ENCODE measurements at regions not wholly inside any gene's neighbourhood (a gene's known extent, or its start where the extent isn't known, plus 50 kb on each side); places are given as distances from the start of the nearest gene placed in this dataset.

- no peak for DNase-seq
- Histone ChIP-seq H3K4me3 (ENCODE audit: low read depth in 1 of 3, low read length in 3 of 3) (no peak overlapping the region), H3K27me3 (ENCODE audit: control insufficient read depth in 3 of 3, insufficient read depth in 3 of 3, low read length in 3 of 3) (peaks cover 0 to under 1% (median 0%) of the 10 kb centered on the region in 3 donors), H3K36me3 (ENCODE audit: control insufficient read depth in 3 of 3, insufficient read depth in 2 of 3, low read depth in 1 of 3, low read length in 3 of 3) (no peaks in the 10 kb centered on the region), H3K27ac (ENCODE audit: low read depth in 1 of 3, low read length in 2 of 3) (no peak overlapping the region), H3K4me1 (ENCODE audit: control insufficient read depth in 3 of 3, insufficient read depth in 2 of 3, low read depth in 1 of 3, low read length in 2 of 3) (peaks cover 0 to 14% (median 0%) of the 10 kb centered on the region in 3 donors), H3K9me3 (ENCODE audit: control insufficient read depth in 2 of 2, insufficient read depth in 1 of 2, low read depth in 1 of 2, low read length in 1 of 2) (no peaks in the 10 kb centered on the region)
- 83 to 89% (median 88%) methylated on average over 8 of the region's 8 CpGs for WGBS, 3 donors
- FAIRE-seq = no peak
These were observed 336.3 kb upstream of the SHH start for GRCh38 chr7:156148547-156148946.

GRCh38 chr7:156147756-156148504, 335.7 kb upstream of the SHH start:
- DNase-seq = no peak
- no peak for FAIRE-seq
- Histone ChIP-seq H3K36me3 (ENCODE audit: control insufficient read depth in 3 of 3, insufficient read depth in 2 of 3, low read depth in 1 of 3, low read length in 3 of 3) (no peaks in the 10 kb centered on the region), H3K27me3 (ENCODE audit: control insufficient read depth in 3 of 3, insufficient read depth in 3 of 3, low read length in 3 of 3) (peaks cover 0 to 2% (median 0%) of the 10 kb centered on the region in 3 donors), H3K9me3 (ENCODE audit: control insufficient read depth in 2 of 2, insufficient read depth in 1 of 2, low read depth in 1 of 2, low read length in 1 of 2) (no peaks in the 10 kb centered on the region), H3K27ac (ENCODE audit: low read depth in 1 of 3, low read length in 2 of 3) (peak overlapping the region in 1 of 3 donors; percentile 17), H3K4me3 (ENCODE audit: low read depth in 1 of 3, low read length in 3 of 3) (no peak overlapping the region), H3K4me1 (ENCODE audit: control insufficient read depth in 3 of 3, insufficient read depth in 2 of 3, low read depth in 1 of 3, low read length in 2 of 3) (peaks cover 0 to 14% (median 0%) of the 10 kb centered on the region in 3 donors)
- WGBS, 3 donors = 78 to 83% (median 82%) methylated on average over 12 to 15 of the region's 15 CpGs

GRCh38 chr7:156147104-156147503, 334.8 kb upstream of the SHH start:
- FAIRE-seq (no peak), DNase-seq (peak; percentile 85 to 89)
- no peaks in the 10 kb centered on the region for H3K9me3 ChIP-seq (ENCODE audit: control insufficient read depth in 2 of 2, insufficient read depth in 1 of 2, low read depth in 1 of 2, low read length in 1 of 2)
- H3K27me3 ChIP-seq (ENCODE audit: control insufficient read depth in 3 of 3, insufficient read depth in 3 of 3, low read length in 3 of 3) = peaks cover 0 to 2% (median 0%) of the 10 kb centered on the region in 3 donors
- H3K36me3 ChIP-seq (ENCODE audit: control insufficient read depth in 3 of 3, insufficient read depth in 2 of 3, low read depth in 1 of 3, low read length in 3 of 3) = no peaks in the 10 kb centered on the region
- peaks cover 0 to 14% (median 0%) of the 10 kb centered on the region in 3 donors for H3K4me1 ChIP-seq (ENCODE audit: control insufficient read depth in 3 of 3, insufficient read depth in 2 of 3, low read depth in 1 of 3, low read length in 2 of 3)
- H3K27ac ChIP-seq (ENCODE audit: low read depth in 1 of 3, low read length in 2 of 3) = peak overlapping the region in 1 of 3 donors; percentile 17
- 14 to 61% (median 17%) methylated on average over 6 of the region's 6 CpGs for WGBS, 3 donors
- H3K4me3 ChIP-seq (ENCODE audit: low read depth in 1 of 3, low read length in 3 of 3) = no peak overlapping the region

GRCh38 chr7:156145996-156146395, 333.7 kb upstream of the SHH start:
- H3K9me3 ChIP-seq (ENCODE audit: control insufficient read depth in 2 of 2, insufficient read depth in 1 of 2, low read depth in 1 of 2, low read length in 1 of 2) = no peaks in the 10 kb centered on the region
- H3K27me3 ChIP-seq (ENCODE audit: control insufficient read depth in 3 of 3, insufficient read depth in 3 of 3, low read length in 3 of 3) = peaks cover 0 to 2% (median 0%) of the 10 kb centered on the region in 3 donors
- FAIRE-seq = no peak
- H3K36me3 ChIP-seq (ENCODE audit: control insufficient read depth in 3 of 3, insufficient read depth in 2 of 3, low read depth in 1 of 3, low read length in 3 of 3) = no peaks in the 10 kb centered on the region
- H3K27ac ChIP-seq (ENCODE audit: low read depth in 1 of 3, low read length in 2 of 3) = no peak overlapping the region
- 75 to 88% (median 78%) methylated on average over 8 of the region's 8 CpGs for WGBS, 3 donors
- peaks cover 0 to 8% (median 0%) of the 10 kb centered on the region in 3 donors for H3K4me1 ChIP-seq (ENCODE audit: control insufficient read depth in 3 of 3, insufficient read depth in 2 of 3, low read depth in 1 of 3, low read length in 2 of 3)
- no peak overlapping the region for H3K4me3 ChIP-seq (ENCODE audit: low read depth in 1 of 3, low read length in 3 of 3)
- no peak for DNase-seq

GRCh38 chr7:156145184-156145583, 332.9 kb upstream of the SHH start:
- H3K36me3 ChIP-seq (ENCODE audit: control insufficient read depth in 3 of 3, insufficient read depth in 2 of 3, low read depth in 1 of 3, low read length in 3 of 3) = no peaks in the 10 kb centered on the region
- 23 to 64% (median 57%) methylated on average over 6 of the region's 6 CpGs for WGBS, 3 donors
- H3K27me3 ChIP-seq (ENCODE audit: control insufficient read depth in 3 of 3, insufficient read depth in 3 of 3, low read length in 3 of 3) = peaks cover 0 to 2% (median 0%) of the 10 kb centered on the region in 3 donors
- no peak overlapping the region for H3K27ac ChIP-seq (ENCODE audit: low read depth in 1 of 3, low read length in 2 of 3)
- no peaks in the 10 kb centered on the region for H3K9me3 ChIP-seq (ENCODE audit: control insufficient read depth in 2 of 2, insufficient read depth in 1 of 2, low read depth in 1 of 2, low read length in 1 of 2)
- no peak overlapping the region for H3K4me3 ChIP-seq (ENCODE audit: low read depth in 1 of 3, low read length in 3 of 3)
- H3K4me1 ChIP-seq (ENCODE audit: control insufficient read depth in 3 of 3, insufficient read depth in 2 of 3, low read depth in 1 of 3, low read length in 2 of 3) = peaks cover 0 to 8% (median 0%) of the 10 kb centered on the region in 3 donors
- DNase-seq = peak in 1 of 2 donors; percentile 10
- no peak for FAIRE-seq

- H3K27me3 ChIP-seq (ENCODE audit: control insufficient read depth in 3 of 3, insufficient read depth in 3 of 3, low read length in 3 of 3) = peaks cover 0 to 2% (median 0%) of the 10 kb centered on the region in 3 donors
- DNase-seq = no peak
- 76 to 79% (median 77%) methylated on average over 7 of the region's 7 CpGs for WGBS, 3 donors
- FAIRE-seq = no peak
- H3K36me3 ChIP-seq (ENCODE audit: control insufficient read depth in 3 of 3, insufficient read depth in 2 of 3, low read depth in 1 of 3, low read length in 3 of 3) = no peaks in the 10 kb centered on the region
- no peaks in the 10 kb centered on the region for H3K9me3 ChIP-seq (ENCODE audit: control insufficient read depth in 2 of 2, insufficient read depth in 1 of 2, low read depth in 1 of 2, low read length in 1 of 2)
- H3K27ac ChIP-seq (ENCODE audit: low read depth in 1 of 3, low read length in 2 of 3) = no peak overlapping the region
- peaks cover 0 to 8% (median 0%) of the 10 kb centered on the region in 3 donors for H3K4me1 ChIP-seq (ENCODE audit: control insufficient read depth in 3 of 3, insufficient read depth in 2 of 3, low read depth in 1 of 3, low read length in 2 of 3)
- no peak overlapping the region for H3K4me3 ChIP-seq (ENCODE audit: low read depth in 1 of 3, low read length in 3 of 3)
These were observed 331.4 kb upstream of the SHH start for GRCh38 chr7:156143683-156144082.

GRCh38 chr7:156143158-156143557, 330.9 kb upstream of the SHH start:
- 90 to 92% (median 92%) methylated on average over 25 of the region's 25 CpGs for WGBS, 3 donors
- H3K9me3 ChIP-seq (ENCODE audit: control insufficient read depth in 2 of 2, insufficient read depth in 1 of 2, low read depth in 1 of 2, low read length in 1 of 2) = no peaks in the 10 kb centered on the region
- H3K27me3 ChIP-seq (ENCODE audit: control insufficient read depth in 3 of 3, insufficient read depth in 3 of 3, low read length in 3 of 3) = peaks cover 0 to 2% (median 0%) of the 10 kb centered on the region in 3 donors
- no peak overlapping the region for H3K4me3 ChIP-seq (ENCODE audit: low read depth in 1 of 3, low read length in 3 of 3)
- peaks cover 0 to 8% (median 0%) of the 10 kb centered on the region in 3 donors for H3K4me1 ChIP-seq (ENCODE audit: control insufficient read depth in 3 of 3, insufficient read depth in 2 of 3, low read depth in 1 of 3, low read length in 2 of 3)
- DNase-seq = no peak
- H3K27ac ChIP-seq (ENCODE audit: low read depth in 1 of 3, low read length in 2 of 3) = no peak overlapping the region
- no peak for FAIRE-seq
- no peaks in the 10 kb centered on the region for H3K36me3 ChIP-seq (ENCODE audit: control insufficient read depth in 3 of 3, insufficient read depth in 2 of 3, low read depth in 1 of 3, low read length in 3 of 3)

GRCh38 chr7:156141941-156142340, 329.7 kb upstream of the SHH start:
- Histone ChIP-seq H3K27me3 (ENCODE audit: control insufficient read depth in 3 of 3, insufficient read depth in 3 of 3, low read length in 3 of 3) (peaks cover 0 to 2% (median 0%) of the 10 kb centered on the region in 3 donors), H3K4me3 (ENCODE audit: low read depth in 1 of 3, low read length in 3 of 3) (no peak overlapping the region), H3K9me3 (ENCODE audit: control insufficient read depth in 2 of 2, insufficient read depth in 1 of 2, low read depth in 1 of 2, low read length in 1 of 2) (peaks cover 0 to 2% of the 10 kb centered on the region in 2 donors), H3K36me3 (ENCODE audit: control insufficient read depth in 3 of 3, insufficient read depth in 2 of 3, low read depth in 1 of 3, low read length in 3 of 3) (no peaks in the 10 kb centered on the region), H3K27ac (ENCODE audit: low read depth in 1 of 3, low read length in 2 of 3) (no peak overlapping the region), H3K4me1 (ENCODE audit: control insufficient read depth in 3 of 3, insufficient read depth in 2 of 3, low read depth in 1 of 3, low read length in 2 of 3) (no peaks in the 10 kb centered on the region)
- DNase-seq (no peak), FAIRE-seq (no peak)
- 73 to 82% (median 75%) methylated on average over 7 of the region's 7 CpGs for WGBS, 3 donors
